ENCODE measurements at regions not wholly inside any gene's neighbourhood (a gene's known extent, or its start where the extent isn't known, plus 50 kb on each side); places are given as distances from the start of the nearest gene placed in this dataset.

DNA sequence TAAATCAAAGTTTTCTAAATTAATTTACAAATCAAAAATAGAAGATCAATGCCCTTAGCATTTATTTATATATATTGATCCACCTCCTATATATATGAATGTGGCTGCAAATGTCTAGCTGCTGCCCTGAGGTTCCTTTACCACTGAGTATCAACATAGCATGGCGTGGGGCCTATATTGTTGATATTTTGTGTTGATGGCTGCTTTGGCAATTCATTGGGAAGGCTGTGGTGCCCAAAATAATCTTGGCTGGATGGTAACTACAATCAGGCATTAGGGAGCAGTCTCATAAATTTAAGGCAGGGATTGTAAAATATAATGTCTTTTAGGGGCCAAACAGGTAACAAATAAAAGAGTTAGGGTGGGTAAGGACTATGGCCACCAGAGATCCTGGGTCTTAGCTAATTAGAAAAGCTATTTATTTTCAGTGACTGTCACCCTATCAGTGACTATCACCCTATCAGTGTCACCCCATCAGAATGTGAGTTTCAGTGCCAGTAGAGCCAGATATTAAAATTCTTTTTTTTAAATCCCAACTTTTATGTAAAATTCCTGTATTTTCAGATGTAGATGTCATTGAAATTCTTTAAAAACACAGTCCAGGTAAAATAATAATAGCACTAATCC is 190.7 kb upstream of the PCSK5 start:
- no peak for FAIRE-seq
- H3K36me3 ChIP-seq (ENCODE audit: control insufficient read depth, insufficient read depth, low read length) = no peaks in the 10 kb centered on the region

DNA sequence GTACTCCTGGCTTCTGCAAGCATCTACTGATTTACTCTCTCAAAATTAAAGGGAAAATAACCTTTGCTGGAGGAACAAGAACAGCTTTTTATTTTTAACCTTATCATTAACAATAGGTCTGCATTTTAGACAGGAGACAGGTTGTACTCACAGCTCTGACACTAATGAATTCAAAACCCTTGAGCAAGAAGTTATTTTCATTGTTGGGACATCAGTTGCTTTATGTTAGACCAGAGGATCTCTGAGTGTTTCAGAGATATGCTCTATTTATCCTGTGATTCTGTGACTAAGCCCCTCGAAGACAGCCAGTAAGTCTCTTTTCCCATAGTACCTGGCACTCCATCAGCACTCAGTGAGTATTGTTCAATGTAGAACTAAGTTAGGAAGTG is 190.2 kb upstream of the PCSK5 start:
- Histone ChIP-seq H3K36me3 (ENCODE audit: control insufficient read depth, insufficient read depth, low read length) (no peaks in the 10 kb centered on the region), H3K4me3 (ENCODE audit: low read depth, low read length) (no peak overlapping the region)
- TF ChIP-seq, protein P1, sequence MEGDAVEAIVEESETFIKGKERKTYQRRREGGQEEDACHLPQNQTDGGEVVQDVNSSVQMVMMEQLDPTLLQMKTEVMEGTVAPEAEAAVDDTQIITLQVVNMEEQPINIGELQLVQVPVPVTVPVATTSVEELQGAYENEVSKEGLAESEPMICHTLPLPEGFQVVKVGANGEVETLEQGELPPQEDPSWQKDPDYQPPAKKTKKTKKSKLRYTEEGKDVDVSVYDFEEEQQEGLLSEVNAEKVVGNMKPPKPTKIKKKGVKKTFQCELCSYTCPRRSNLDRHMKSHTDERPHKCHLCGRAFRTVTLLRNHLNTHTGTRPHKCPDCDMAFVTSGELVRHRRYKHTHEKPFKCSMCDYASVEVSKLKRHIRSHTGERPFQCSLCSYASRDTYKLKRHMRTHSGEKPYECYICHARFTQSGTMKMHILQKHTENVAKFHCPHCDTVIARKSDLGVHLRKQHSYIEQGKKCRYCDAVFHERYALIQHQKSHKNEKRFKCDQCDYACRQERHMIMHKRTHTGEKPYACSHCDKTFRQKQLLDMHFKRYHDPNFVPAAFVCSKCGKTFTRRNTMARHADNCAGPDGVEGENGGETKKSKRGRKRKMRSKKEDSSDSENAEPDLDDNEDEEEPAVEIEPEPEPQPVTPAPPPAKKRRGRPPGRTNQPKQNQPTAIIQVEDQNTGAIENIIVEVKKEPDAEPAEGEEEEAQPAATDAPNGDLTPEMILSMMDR (IDR thresholded peaks at IDR 0.05; ENCODE audit: insufficient read depth, low read length, severe bottlenecking) = no peak

More for the DNA sequence above, 190.7 kb upstream of the PCSK5 start:
- H3K4me3 ChIP-seq (ENCODE audit: low read depth, low read length) = no peak overlapping the region
- no peaks in the 10 kb centered on the region for H3K27me3 ChIP-seq (ENCODE audit: control insufficient read depth, insufficient read depth, low read length)
- TF ChIP-seq, protein P1 (IDR thresholded peaks at IDR 0.05; ENCODE audit: insufficient read depth, low read length, severe bottlenecking) = no peak
- DNase-seq (ENCODE audit: low read depth) = no peak

DNA sequence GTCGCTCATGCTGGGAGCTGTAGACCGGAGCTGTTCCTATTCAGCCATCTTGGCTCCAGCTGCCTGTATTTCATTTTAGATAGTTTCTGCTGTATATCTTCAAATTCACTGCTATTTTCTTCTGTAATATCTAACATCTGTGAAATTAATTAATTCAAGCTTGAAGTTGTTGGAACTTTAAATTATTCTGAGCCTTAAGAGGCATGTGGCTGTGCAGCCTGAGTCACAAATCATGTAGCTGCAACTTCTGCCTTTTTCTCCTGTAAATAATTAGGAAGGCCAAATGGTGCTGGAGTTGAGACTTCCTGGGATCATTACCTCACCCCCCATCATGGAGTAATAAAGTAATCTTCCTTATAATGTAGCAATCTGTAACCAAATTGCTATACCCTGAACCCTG is 183.3 kb upstream of the PCSK5 start:
- TF ChIP-seq, protein P1 (IDR thresholded peaks at IDR 0.05; ENCODE audit: insufficient read depth, low read length, severe bottlenecking) = no peak
- H3K27me3 ChIP-seq (ENCODE audit: control insufficient read depth, insufficient read depth, low read length) = no peaks in the 10 kb centered on the region
- no peak for FAIRE-seq

More for the DNA sequence above, 190.2 kb upstream of the PCSK5 start:
- no peak for DNase-seq (ENCODE audit: low read depth)
- no peaks in the 10 kb centered on the region for H3K27me3 ChIP-seq (ENCODE audit: control insufficient read depth, insufficient read depth, low read length)
- FAIRE-seq = no peak

DNA sequence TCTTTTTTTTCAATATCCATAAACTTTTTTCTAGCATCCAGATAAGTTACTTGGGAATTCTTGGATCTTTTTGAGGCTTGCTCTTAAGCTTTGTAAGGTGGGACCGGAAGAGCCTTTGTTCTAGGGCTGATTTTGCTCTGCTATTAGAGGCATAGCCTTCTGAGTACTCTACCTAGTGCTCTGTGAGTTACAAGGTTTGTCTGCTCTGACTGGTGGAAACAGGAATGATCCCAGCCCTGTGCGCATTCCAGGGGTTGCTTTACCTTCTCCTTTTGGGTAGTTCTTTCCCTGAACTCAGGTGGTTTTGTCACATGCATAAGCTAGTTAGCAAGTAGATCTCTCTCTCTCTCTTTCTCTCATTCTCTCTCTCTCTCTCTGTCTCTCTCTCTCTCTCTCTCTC is 180.8 kb upstream of the PCSK5 start:
- no peaks in the 10 kb centered on the region for H3K27me3 ChIP-seq (ENCODE audit: control insufficient read depth, insufficient read depth, low read length)
- TF ChIP-seq, protein P1 (IDR thresholded peaks at IDR 0.05; ENCODE audit: insufficient read depth, low read length, severe bottlenecking) = no peak
- no peak overlapping the region for H3K4me3 ChIP-seq (ENCODE audit: low read depth, low read length)
- no peak for DNase-seq (ENCODE audit: low read depth)
- no peaks in the 10 kb centered on the region for H3K36me3 ChIP-seq (ENCODE audit: control insufficient read depth, insufficient read depth, low read length)
- FAIRE-seq = no peak

More for the DNA sequence above, 183.3 kb upstream of the PCSK5 start:
- no peaks in the 10 kb centered on the region for H3K36me3 ChIP-seq (ENCODE audit: control insufficient read depth, insufficient read depth, low read length)
- DNase-seq (ENCODE audit: low read depth) = no peak
- H3K4me3 ChIP-seq (ENCODE audit: low read depth, low read length) = no peak overlapping the region

DNA sequence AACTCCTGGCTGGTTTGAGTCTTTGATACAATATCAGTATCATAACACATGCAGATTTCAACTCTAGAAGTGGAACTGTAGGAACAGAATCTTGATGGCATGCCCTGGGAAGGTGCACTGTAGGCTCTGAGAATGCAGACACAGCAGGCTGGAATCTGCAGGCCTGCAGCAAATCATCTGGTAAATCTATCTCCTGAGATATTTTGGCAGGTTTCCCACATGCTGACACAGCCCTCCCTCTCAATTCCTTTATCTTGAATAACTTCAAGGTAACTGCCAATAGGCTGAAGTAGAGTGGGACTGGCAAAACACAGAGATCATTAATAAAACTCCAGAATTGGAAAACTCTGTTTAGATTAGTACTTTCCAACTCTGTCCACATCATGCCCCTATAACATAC is 177.8 kb upstream of the PCSK5 start:
- no peak overlapping the region for H3K4me3 ChIP-seq (ENCODE audit: low read depth, low read length)
- DNase-seq (ENCODE audit: low read depth) (peak; percentile 45), FAIRE-seq (no peak)
- no peaks in the 10 kb centered on the region for H3K36me3 ChIP-seq (ENCODE audit: control insufficient read depth, insufficient read depth, low read length)
- TF ChIP-seq, protein P1 (IDR thresholded peaks at IDR 0.05; ENCODE audit: insufficient read depth, low read length, severe bottlenecking) = no peak
- no peaks in the 10 kb centered on the region for H3K27me3 ChIP-seq (ENCODE audit: control insufficient read depth, insufficient read depth, low read length)

DNA sequence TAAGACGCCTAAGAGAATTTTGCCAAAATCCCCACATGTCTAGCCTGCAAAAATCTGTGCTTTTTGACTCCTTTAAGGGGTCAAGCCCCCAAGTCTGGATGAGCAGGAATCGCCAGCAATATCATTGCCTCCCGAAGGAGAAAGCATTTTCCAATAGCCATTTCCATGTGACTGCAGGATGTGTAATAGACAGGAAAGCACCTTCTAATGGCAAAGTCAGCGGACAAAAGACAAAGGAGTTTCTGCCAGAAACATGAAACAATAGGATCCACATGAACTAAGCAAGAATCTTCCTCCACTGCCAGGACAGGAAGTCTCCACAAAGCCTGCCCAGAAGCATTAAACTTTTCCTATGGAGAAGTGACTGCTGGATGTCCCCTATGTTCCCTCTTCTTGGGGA is 177.1 kb upstream of the PCSK5 start:
- TF ChIP-seq, protein P1 (IDR thresholded peaks at IDR 0.05; ENCODE audit: insufficient read depth, low read length, severe bottlenecking) = no peak
- FAIRE-seq (no peak), DNase-seq (ENCODE audit: low read depth) (no peak)
- Histone ChIP-seq H3K27me3 (ENCODE audit: control insufficient read depth, insufficient read depth, low read length) (no peaks in the 10 kb centered on the region), H3K36me3 (ENCODE audit: control insufficient read depth, insufficient read depth, low read length) (no peaks in the 10 kb centered on the region), H3K4me3 (ENCODE audit: low read depth, low read length) (no peak overlapping the region)

Data from bronchial epithelial cell (primary cell).